HepG2 (cell line): ENCODE measurements at regions not wholly inside any gene's neighbourhood (a gene's known extent, or its start where the extent isn't known, plus 50 kb on each side); places are given as distances from the start of the nearest gene placed in this dataset.

Source experiments
- ATAC-seq: fragments of 200-7000 bp; cut with Tn5 transposase; 3 replicates; pipeline ENCODE4 v1.9.1; 2020; ENCODE audit warnings: mild to moderate bottlenecking, moderate library complexity
- BruUV-seq: library from RNA; stranded (reverse); fragments of 400-500 nt; replicated peaks from 2 replicates; lab custom pipeline; 2021; lab: Mats Ljungman, UMichigan
- CTCF ChIA-PET: fragments of 300-600 bp; formaldehyde crosslinking; extraction: SDS; loops from one replicate; lab custom pipeline; 2021; ENCODE audit warnings: low total read pairs, inconsistent platforms, low intra/inter-chr PET ratio; lab: Yijun Ruan, JAX
- POLR2A ChIA-PET: fragments of 350-600 bp; sonication (Branson Sonifier 250); formaldehyde crosslinking; loops from one replicate; lab custom pipeline; 2020; ENCODE audit warnings: antibody characterized with exemption, inconsistent platforms; lab: Yijun Ruan, JAX
- DNase-seq: peaks from one replicate; pipeline ENCODE4 v3.0.0-alpha.2; 2015; ENCODE audit warnings: low spot score
- FAIRE-seq: peaks from 3 replicates; lab custom pipeline; 2011; peaks lifted over from hg19 to GRCh38; lab: Jason Lieb, UNC
- H2AFZ ChIP-seq: one replicate; pipeline ENCODE4 v1.6.1; 2011; ENCODE audit warnings: low read length, inconsistent platforms
- H3K27ac ChIP-seq: fragments of 300-600 bp; 3 replicates; pipeline ENCODE4 v1.8.0; 2011; ENCODE audit warnings: mixed run types, mild to moderate bottlenecking, mixed read lengths, low read length, inconsistent platforms; ENCODE audit not compliant: insufficient read depth; ENCODE audit errors: extremely low read length
- H3K27me3 ChIP-seq, 2 experiments: fragments of 200-600 bp in 1 of 2; 2 replicates in 1 of 2; 3 replicates in 1 of 2; pipeline versions ENCODE4 v1.6.0 to v1.8.0; 2011; ENCODE audit warnings: low read length in 2 of 2, mild to moderate bottlenecking in 2 of 2, moderate library complexity in 2 of 2, inconsistent platforms in 1 of 2; ENCODE audit not compliant: insufficient read depth in 2 of 2, control insufficient read depth in 1 of 2
- H3K36me3 ChIP-seq, 2 experiments: fragments of 200-600 bp in 1 of 2; replicated peaks in 1 of 2; 2 replicates in 1 of 2; 3 replicates in 1 of 2; pipeline versions ENCODE4 v1.5.1 to v1.8.0; 2011; ENCODE audit warnings: low read length in 2 of 2, inconsistent platforms in 1 of 2; ENCODE audit not compliant: insufficient read depth in 2 of 2, control insufficient read depth in 1 of 2
- H3K4me1 ChIP-seq: 2 replicates; pipeline ENCODE4 v1.5.1; 2012; ENCODE audit warnings: low read length, inconsistent platforms; ENCODE audit not compliant: insufficient read depth
- H3K4me2 ChIP-seq: 2 replicates; pipeline ENCODE4 v1.6.0; 2011; ENCODE audit warnings: low read depth, low read length, inconsistent platforms
- H3K4me3 ChIP-seq, 3 experiments: fragments of 200-600 bp in 1 of 3; sonication (generic), shearing (Covaris generic) in 1 of 3; replicated peaks in 1 of 3; 2 replicates each; pipeline ENCODE4 v1.5.1; 2011 to 2016; ENCODE audit warnings: low read length in 3 of 3, inconsistent platforms in 2 of 3, low read depth in 2 of 3, mild to moderate bottlenecking in 2 of 3, control low read depth in 1 of 3, mixed read lengths in 1 of 3; ENCODE audit not compliant: insufficient read depth in 1 of 3
- H3K79me2 ChIP-seq: one replicate; pipeline ENCODE4 v1.6.1; 2011; ENCODE audit warnings: low read length, inconsistent platforms; ENCODE audit not compliant: insufficient read depth
- H3K9ac ChIP-seq: 2 replicates; pipeline ENCODE4 v1.6.0; 2011; ENCODE audit warnings: mild to moderate bottlenecking, low read depth, low read length, inconsistent platforms; ENCODE audit not compliant: insufficient read depth
- H3K9me3 ChIP-seq: 2 replicates; pipeline ENCODE4 v1.5.1; 2012; ENCODE audit warnings: mild to moderate bottlenecking, low read length
- H4K20me1 ChIP-seq: 2 replicates; pipeline ENCODE4 v1.6.0; 2011; ENCODE audit warnings: inconsistent platforms, mild to moderate bottlenecking, low read length, moderate library complexity; ENCODE audit not compliant: insufficient read depth
- ATRX ChIP-seq: sonication (generic); formaldehyde crosslinking; IDR thresholded peaks from 2 replicates; pipeline ENCODE4 v1.4.0; 2020; ENCODE audit warnings: missing genetic modification reagents, borderline replicate concordance
- NFKB2 ChIP-seq: sonication (generic); formaldehyde crosslinking; IDR thresholded peaks from 2 replicates; pipeline ENCODE4 v1.4.0; 2020; ENCODE audit warnings: missing genetic modification reagents, borderline replicate concordance
- REXO4 ChIP-seq: sonication (generic); formaldehyde crosslinking; IDR thresholded peaks from 2 replicates; pipeline ENCODE4 v1.8.0; 2022; ENCODE audit warnings: missing genetic modification reagents, mild to moderate bottlenecking, borderline replicate concordance
- ZNF547 ChIP-seq: sonication (generic); formaldehyde crosslinking; IDR thresholded peaks from 2 replicates; pipeline ENCODE4 v1.5.1; 2020; ENCODE audit warnings: mild to moderate bottlenecking, missing genetic modification reagents
- ZNF850 ChIP-seq: sonication (generic); formaldehyde crosslinking; conservative IDR thresholded peaks from 2 replicates; pipeline ENCODE4 v1.9.0; 2021; ENCODE audit warnings: mild to moderate bottlenecking, missing genetic modification reagents
- WGBS: methylation state at CpG from one replicate; pipeline ENCODE4 v1.1.6; 2017; ENCODE audit warnings: low lambda C conversion rate; 5-methylcytosine and 5-hydroxymethylcytosine counted together
- in situ Hi-C: cut with HindIII; loops from 2 replicates; pipeline ENCODE4 v1.10.0; 2017; ENCODE audit warnings: low pct_unique_long_range_greater_than_20kb; ENCODE audit not compliant: extremely low pct_ligation_motif_present
- intact Hi-C: fragments of 100-400 bp; cut with micrococcal nuclease; formaldehyde crosslinking; loops from one replicate; pipeline ENCODE4 v1.10.0; 2022; ENCODE audit not compliant: unreplicated experiment
- TF ChIP-seq, protein P1 (sequence below): sonication (generic); formaldehyde crosslinking; IDR thresholded peaks from 2 replicates; pipeline ENCODE4 v1.4.0; 2020; ENCODE audit warnings: mild to moderate bottlenecking, low read depth, missing genetic modification reagents
- TF ChIP-seq, protein P2 (sequence below): IDR thresholded peaks from 2 replicates; pipeline ENCODE4 v1.6.1; 2016
- TF ChIP-seq, protein P3 (sequence below): sonication (generic); formaldehyde crosslinking; IDR thresholded peaks from 2 replicates; pipeline ENCODE4 v1.4.0; 2020; ENCODE audit warnings: missing genetic modification reagents, mild to moderate bottlenecking, borderline replicate concordance
- TF ChIP-seq, protein P4 (sequence below): sonication (generic); formaldehyde crosslinking; IDR thresholded peaks from 2 replicates; pipeline ENCODE4 v1.5.1; 2020; ENCODE audit warnings: mild to moderate bottlenecking, moderate library complexity, missing genetic modification reagents

DNA sequence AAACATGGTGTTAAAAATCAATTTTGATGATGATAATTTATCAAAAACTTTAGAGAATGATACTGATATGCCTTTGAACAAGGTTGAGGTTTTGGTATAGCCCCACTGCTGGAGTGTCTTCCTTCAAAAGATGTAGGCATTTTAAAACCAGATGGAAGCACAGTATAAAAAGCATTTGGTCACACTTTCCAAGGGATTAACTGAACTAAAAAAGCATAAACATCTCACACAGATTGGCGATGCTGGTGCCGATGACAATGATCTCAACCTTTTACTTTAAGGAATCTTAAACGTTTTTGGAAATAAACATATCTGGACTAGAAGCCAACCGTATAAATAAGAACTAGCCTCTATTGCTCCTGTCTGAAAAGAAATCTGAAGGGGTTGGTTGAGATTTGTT is 488.4 kb downstream of the ENC1 start (continued):
- TF ChIP-seq, protein P1, sequence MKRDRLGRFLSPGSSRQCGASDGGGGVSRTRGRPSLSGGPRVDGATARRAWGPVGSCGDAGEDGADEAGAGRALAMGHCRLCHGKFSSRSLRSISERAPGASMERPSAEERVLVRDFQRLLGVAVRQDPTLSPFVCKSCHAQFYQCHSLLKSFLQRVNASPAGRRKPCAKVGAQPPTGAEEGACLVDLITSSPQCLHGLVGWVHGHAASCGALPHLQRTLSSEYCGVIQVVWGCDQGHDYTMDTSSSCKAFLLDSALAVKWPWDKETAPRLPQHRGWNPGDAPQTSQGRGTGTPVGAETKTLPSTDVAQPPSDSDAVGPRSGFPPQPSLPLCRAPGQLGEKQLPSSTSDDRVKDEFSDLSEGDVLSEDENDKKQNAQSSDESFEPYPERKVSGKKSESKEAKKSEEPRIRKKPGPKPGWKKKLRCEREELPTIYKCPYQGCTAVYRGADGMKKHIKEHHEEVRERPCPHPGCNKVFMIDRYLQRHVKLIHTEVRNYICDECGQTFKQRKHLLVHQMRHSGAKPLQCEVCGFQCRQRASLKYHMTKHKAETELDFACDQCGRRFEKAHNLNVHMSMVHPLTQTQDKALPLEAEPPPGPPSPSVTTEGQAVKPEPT: no peak

DNA sequence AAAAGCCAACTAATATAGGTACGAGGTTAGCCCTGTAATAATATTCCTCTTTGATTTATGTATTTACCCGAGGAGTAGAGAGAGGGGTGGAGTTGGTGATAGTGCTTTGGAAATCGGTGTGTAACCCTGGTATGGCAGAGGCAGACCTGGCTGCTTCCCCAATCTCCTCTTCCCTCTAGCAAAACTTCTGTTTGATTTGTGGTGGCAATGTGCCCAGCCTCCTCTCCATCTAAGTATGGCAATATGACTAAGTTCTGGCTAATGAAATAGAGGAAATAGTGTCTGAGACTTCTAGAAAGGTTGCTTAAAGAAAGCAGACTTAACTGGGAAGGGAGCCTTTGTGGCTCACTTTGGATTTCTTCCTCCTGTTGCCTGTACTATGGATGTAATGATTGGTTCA is 491.1 kb downstream of the ENC1 start:
- no peaks in the 10 kb centered on the region for H3K36me3 ChIP-seq
- H3K4me1 ChIP-seq: no peaks in the 10 kb centered on the region
- FAIRE-seq (no peak), DNase-seq (no peak), ATAC-seq (no peak)
- TF ChIP-seq ATRX (CRISPR knock-in tag): no peak
- TF ChIP-seq ZNF547 (CRISPR knock-in tag): no peak
- H3K9me3 ChIP-seq: no peaks in the 10 kb centered on the region
- intact Hi-C loops (no loop called here), in situ Hi-C loops (no loop called here)
- CTCF ChIA-PET: no interaction called here
- no peak overlapping the region for H3K4me2 ChIP-seq
- H3K27ac ChIP-seq: no peak overlapping the region
- H3K27me3 ChIP-seq: peaks cover 0 to 11% of the 10 kb centered on the region in 2 experiments; a peak in 2 of 5 replicates
- WGBS: 6% methylated on average over 3 of the region's 3 CpGs
- H3K79me2 ChIP-seq: no peaks in the 10 kb centered on the region
- no TSS peak for BruUV-seq
- no peak overlapping the region for H3K9ac ChIP-seq
- no peak overlapping the region for H2AFZ ChIP-seq
- POLR2A ChIA-PET: no interaction called here
- no peak overlapping the region for H3K4me3 ChIP-seq
- no peaks in the 10 kb centered on the region for H4K20me1 ChIP-seq

DNA sequence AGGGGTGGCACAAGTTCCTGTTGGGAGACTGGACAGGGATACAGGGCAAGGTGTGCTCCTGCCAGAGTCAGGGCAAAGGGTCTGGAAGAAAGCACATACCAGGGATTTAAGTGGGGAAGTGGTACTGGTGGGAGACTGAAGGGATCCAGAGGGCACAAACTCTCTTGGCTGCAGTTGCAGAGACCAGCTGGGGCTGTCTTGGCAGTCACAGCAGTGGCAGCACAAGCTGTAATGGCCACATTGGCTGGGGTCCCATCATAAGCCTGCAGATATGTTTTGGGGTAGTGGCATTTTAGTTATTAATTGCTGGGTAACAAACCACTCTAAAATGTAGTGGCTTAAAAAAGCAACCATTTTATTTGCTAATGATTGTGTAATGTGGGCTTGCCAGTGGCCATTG is 492.2 kb downstream of the ENC1 start:
- Histone ChIP-seq H3K27ac (no peak overlapping the region), H2AFZ (no peak overlapping the region), H3K4me3 (no peak overlapping the region), H3K4me2 (no peak overlapping the region), H3K9me3 (no peaks in the 10 kb centered on the region), H3K27me3 (peaks cover 0 to 15% of the 10 kb centered on the region in 2 experiments; a peak in 2 of 5 replicates), H3K4me1 (no peaks in the 10 kb centered on the region), H4K20me1 (no peaks in the 10 kb centered on the region), H3K79me2 (no peaks in the 10 kb centered on the region), H3K9ac (no peak overlapping the region), H3K36me3 (no peaks in the 10 kb centered on the region)
- in situ Hi-C loops (no loop called here), intact Hi-C loops (no loop called here)
- DNase-seq: no peak
- POLR2A ChIA-PET: no interaction called here
- CTCF ChIA-PET: no interaction called here
- no peak for FAIRE-seq
- BruUV-seq: no TSS peak
- ATAC-seq: no peak
- TF ChIP-seq, protein P2, sequence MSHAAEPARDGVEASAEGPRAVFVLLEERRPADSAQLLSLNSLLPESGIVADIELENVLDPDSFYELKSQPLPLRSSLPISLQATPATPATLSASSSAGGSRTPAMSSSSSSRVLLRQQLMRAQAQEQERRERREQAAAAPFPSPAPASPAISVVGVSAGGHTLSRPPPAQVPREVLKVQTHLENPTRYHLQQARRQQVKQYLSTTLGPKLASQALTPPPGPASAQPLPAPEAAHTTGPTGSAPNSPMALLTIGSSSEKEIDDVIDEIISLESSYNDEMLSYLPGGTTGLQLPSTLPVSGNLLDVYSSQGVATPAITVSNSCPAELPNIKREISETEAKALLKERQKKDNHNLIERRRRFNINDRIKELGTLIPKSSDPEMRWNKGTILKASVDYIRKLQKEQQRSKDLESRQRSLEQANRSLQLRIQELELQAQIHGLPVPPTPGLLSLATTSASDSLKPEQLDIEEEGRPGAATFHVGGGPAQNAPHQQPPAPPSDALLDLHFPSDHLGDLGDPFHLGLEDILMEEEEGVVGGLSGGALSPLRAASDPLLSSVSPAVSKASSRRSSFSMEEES: no peak
- TF ChIP-seq NFKB2 (CRISPR knock-in tag): no peak
- TF ChIP-seq REXO4: no peak
- TF ChIP-seq, protein P3, sequence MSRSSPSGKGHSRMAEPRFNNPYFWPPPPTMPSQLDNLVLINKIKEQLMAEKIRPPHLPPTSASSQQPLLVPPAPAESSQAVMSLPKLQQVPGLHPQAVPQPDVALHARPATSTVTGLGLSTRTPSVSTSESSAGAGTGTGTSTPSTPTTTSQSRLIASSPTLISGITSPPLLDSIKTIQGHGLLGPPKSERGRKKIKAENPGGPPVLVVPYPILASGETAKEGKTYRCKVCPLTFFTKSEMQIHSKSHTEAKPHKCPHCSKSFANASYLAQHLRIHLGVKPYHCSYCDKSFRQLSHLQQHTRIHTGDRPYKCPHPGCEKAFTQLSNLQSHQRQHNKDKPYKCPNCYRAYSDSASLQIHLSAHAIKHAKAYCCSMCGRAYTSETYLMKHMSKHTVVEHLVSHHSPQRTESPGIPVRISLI (CRISPR knock-in tag): no peak
- TF ChIP-seq ZNF850 (CRISPR knock-in tag): no peak
- TF ChIP-seq, protein P4, sequence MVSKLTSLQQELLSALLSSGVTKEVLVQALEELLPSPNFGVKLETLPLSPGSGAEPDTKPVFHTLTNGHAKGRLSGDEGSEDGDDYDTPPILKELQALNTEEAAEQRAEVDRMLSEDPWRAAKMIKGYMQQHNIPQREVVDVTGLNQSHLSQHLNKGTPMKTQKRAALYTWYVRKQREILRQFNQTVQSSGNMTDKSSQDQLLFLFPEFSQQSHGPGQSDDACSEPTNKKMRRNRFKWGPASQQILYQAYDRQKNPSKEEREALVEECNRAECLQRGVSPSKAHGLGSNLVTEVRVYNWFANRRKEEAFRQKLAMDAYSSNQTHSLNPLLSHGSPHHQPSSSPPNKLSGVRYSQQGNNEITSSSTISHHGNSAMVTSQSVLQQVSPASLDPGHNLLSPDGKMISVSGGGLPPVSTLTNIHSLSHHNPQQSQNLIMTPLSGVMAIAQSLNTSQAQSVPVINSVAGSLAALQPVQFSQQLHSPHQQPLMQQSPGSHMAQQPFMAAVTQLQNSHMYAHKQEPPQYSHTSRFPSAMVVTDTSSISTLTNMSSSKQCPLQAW (CRISPR knock-in tag): no peak
